ENCODE measurements at regions not wholly inside any gene's neighbourhood (a gene's known extent, or its start where the extent isn't known, plus 50 kb on each side); places are given as distances from the start of the nearest gene placed in this dataset.
A peak's percentile ranks its signal among the peaks of the same experiment; 100 is the strongest.
"Not testable (repeated sequence)": the region's sequence is repeated elsewhere in the genome, so short reads cannot be mapped to it uniquely, and the experiment has no call there.

GRCh38 chr5:135776457-135776856, 58.0 kb upstream of the SLC25A48 start:
- DNase-seq (ENCODE audit: low read depth): no peak

GRCh38 chr5:135761746-135762145, 72.7 kb upstream of the SLC25A48 start:
- DNase-seq (ENCODE audit: low read depth): no peak

GRCh38 chr5:135759149-135759784, 75.2 kb upstream of the SLC25A48 start:
- no peak for DNase-seq (ENCODE audit: low read depth)

GRCh38 chr5:135753990-135754389, 80.5 kb upstream of the SLC25A48 start:
- DNase-seq (ENCODE audit: low read depth): no peak

GRCh38 chr5:135750506-135750905, 84.0 kb upstream of the SLC25A48 start:
- DNase-seq (ENCODE audit: low read depth): no peak

- no peak for DNase-seq (ENCODE audit: low read depth)
Measured at GRCh38 chr5:135747824-135748223, 86.6 kb upstream of the SLC25A48 start.

GRCh38 chr5:135745897-135746500, 88.5 kb upstream of the SLC25A48 start:
- DNase-seq (ENCODE audit: low read depth): no peak

GRCh38 chr5:135743705-135744411, 90.6 kb upstream of the SLC25A48 start:
- DNase-seq (ENCODE audit: low read depth): no peak

- no peak for DNase-seq (ENCODE audit: low read depth)
Measured at GRCh38 chr5:135743181-135743580, 91.3 kb upstream of the SLC25A48 start.

- not testable (repeated sequence) for DNase-seq (ENCODE audit: low read depth)
Measured at GRCh38 chr5:135742240-135742639, 92.2 kb upstream of the SLC25A48 start.

- no peak for DNase-seq (ENCODE audit: low read depth)
Measured at GRCh38 chr5:135741040-135741439, 93.4 kb upstream of the SLC25A48 start.

- no peak for DNase-seq (ENCODE audit: low read depth)
Measured at GRCh38 chr5:135740475-135740874, 94.0 kb upstream of the SLC25A48 start.

- DNase-seq (ENCODE audit: low read depth): peak; percentile 9
Measured at GRCh38 chr5:135739383-135739981, 95.0 kb upstream of the SLC25A48 start.

- no peak for DNase-seq (ENCODE audit: low read depth)
Measured at GRCh38 chr5:135738564-135738875, 95.9 kb upstream of the SLC25A48 start.

GRCh38 chr5:135737701-135738563, 96.5 kb upstream of the SLC25A48 start:
- DNase-seq (ENCODE audit: low read depth): no peak

- DNase-seq (ENCODE audit: low read depth): not testable (repeated sequence)
Measured at GRCh38 chr5:135736952-135737351, 97.5 kb upstream of the SLC25A48 start.

GRCh38 chr5:135735831-135736230, 98.6 kb upstream of the SLC25A48 start:
- no peak for DNase-seq (ENCODE audit: low read depth)

- DNase-seq (ENCODE audit: low read depth): not testable (repeated sequence)
Measured at GRCh38 chr5:135734956-135735355, 99.5 kb upstream of the SLC25A48 start.

- DNase-seq (ENCODE audit: low read depth): not testable (repeated sequence)
Measured at GRCh38 chr5:135731034-135731433, 103.4 kb upstream of the SLC25A48 start.

- DNase-seq (ENCODE audit: low read depth): not testable (repeated sequence)
Measured at GRCh38 chr5:135730161-135730560, 104.3 kb upstream of the SLC25A48 start.

GRCh38 chr5:135729321-135729786, 105.1 kb upstream of the SLC25A48 start:
- DNase-seq (ENCODE audit: low read depth): no peak

GRCh38 chr5:135724617-135725016, 109.8 kb upstream of the SLC25A48 start:
- no peak for DNase-seq (ENCODE audit: low read depth)
